ENCODE measurements at regions not wholly inside any gene's neighbourhood (a gene's known extent, or its start where the extent isn't known, plus 50 kb on each side); places are given as distances from the start of the nearest gene placed in this dataset.

GRCh38 chr16:13594823-13595222 lies 325.1 kb upstream of the ERCC4 start:
- WGBS, 2 donors = 30 to 63% methylated on average over 3 of the region's 3 CpGs
- TF ChIP-seq POLR2A (IDR thresholded peaks at IDR 0.05) (no peak), CTCF (IDR thresholded peaks at IDR 0.05) (no peak)
- H3K4me1 ChIP-seq = no peaks in the 10 kb centered on the region
- DNase-seq = no peak
- no peak overlapping the region for H3K27ac ChIP-seq
- no peaks in the 10 kb centered on the region for H3K27me3 ChIP-seq
- no peaks in the 10 kb centered on the region for H3K9me3 ChIP-seq
- intact Hi-C loops (cut with DNase I; ENCODE audit: low total_unique reads) = no loop called here
- H3K4me3 ChIP-seq = no peak overlapping the region
- no peaks in the 10 kb centered on the region for H3K36me3 ChIP-seq (ENCODE audit: low read depth, missing control alignments)

- DNase-seq = peak; percentile 80
- H3K27ac ChIP-seq = peak overlapping the region in 1 of 2 donors; percentile 53
- H3K4me3 ChIP-seq = peak overlapping the region; percentile 51 to 66
- intact Hi-C loops (cut with DNase I; ENCODE audit: low total_unique reads) = no loop called here
- WGBS, 2 donors = 64 to 76% methylated on average over 25 of the region's 25 CpGs
- H3K36me3 ChIP-seq (ENCODE audit: low read depth, missing control alignments) = no peaks in the 10 kb centered on the region
- no peaks in the 10 kb centered on the region for H3K4me1 ChIP-seq
- H3K27me3 ChIP-seq = no peaks in the 10 kb centered on the region
- no peak for TF ChIP-seq CTCF (IDR thresholded peaks at IDR 0.05)
- TF ChIP-seq POLR2A (IDR thresholded peaks at IDR 0.05) = no peak
- H3K9me3 ChIP-seq = no peaks in the 10 kb centered on the region
Observed at GRCh38 chr16:13606804-13607203, 313.1 kb upstream of the ERCC4 start.

DNA sequence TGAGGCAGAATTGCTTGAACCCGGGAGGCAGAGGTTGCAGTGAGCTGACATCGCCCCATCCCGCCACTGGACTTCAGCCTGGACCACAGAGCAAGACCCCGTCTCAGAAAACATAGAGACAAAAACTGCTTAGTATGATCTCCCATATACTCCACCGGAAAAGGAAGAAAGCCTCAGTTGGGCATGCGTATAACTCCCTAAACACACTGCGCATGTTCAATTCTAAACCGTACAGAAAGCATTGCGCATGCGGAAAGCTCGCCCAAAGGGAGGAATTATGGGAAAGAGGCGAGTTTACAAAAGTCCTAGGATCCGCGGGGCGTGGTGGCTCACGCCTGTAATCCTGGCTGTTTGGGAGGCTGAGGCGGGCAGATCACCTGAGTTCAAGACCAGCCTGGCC lies 312.7 kb upstream of the ERCC4 start:
- 59 to 85% methylated on average over 17 of the region's 17 CpGs for WGBS, 2 donors
- no peak overlapping the region for H3K27ac ChIP-seq
- peak overlapping the region; percentile 51 to 66 for H3K4me3 ChIP-seq
- no peaks in the 10 kb centered on the region for H3K27me3 ChIP-seq
- no peaks in the 10 kb centered on the region for H3K36me3 ChIP-seq (ENCODE audit: low read depth, missing control alignments)
- intact Hi-C loops (cut with DNase I; ENCODE audit: low total_unique reads) = no loop called here
- H3K4me1 ChIP-seq = no peaks in the 10 kb centered on the region
- no peaks in the 10 kb centered on the region for H3K9me3 ChIP-seq
- peak; percentile 69 for DNase-seq
- TF ChIP-seq CTCF (IDR thresholded peaks at IDR 0.05) (no peak), POLR2A (IDR thresholded peaks at IDR 0.05) (no peak)

- Histone ChIP-seq H3K4me1 (no peaks in the 10 kb centered on the region), H3K27ac (no peak overlapping the region), H3K27me3 (no peaks in the 10 kb centered on the region), H3K4me3 (no peak overlapping the region), H3K9me3 (no peaks in the 10 kb centered on the region), H3K36me3 (ENCODE audit: low read depth, missing control alignments) (no peaks in the 10 kb centered on the region)
- no peak for TF ChIP-seq POLR2A (IDR thresholded peaks at IDR 0.05)
- intact Hi-C loops (cut with DNase I; ENCODE audit: low total_unique reads) = no loop called here
- 61 to 65% methylated on average over 7 of the region's 7 CpGs for WGBS, 2 donors
- no peak for DNase-seq
Observed at GRCh38 chr16:13611596-13611995, 308.4 kb upstream of the ERCC4 start.

- H3K36me3 ChIP-seq (ENCODE audit: low read depth, missing control alignments) = no peaks in the 10 kb centered on the region
- no peak for DNase-seq
- H3K27me3 ChIP-seq = no peaks in the 10 kb centered on the region
- 85 to 87% methylated on average over 4 of the region's 4 CpGs for WGBS, 2 donors
- no peaks in the 10 kb centered on the region for H3K4me1 ChIP-seq
- H3K9me3 ChIP-seq = no peaks in the 10 kb centered on the region
- intact Hi-C loops (cut with DNase I; ENCODE audit: low total_unique reads) = no loop called here
- H3K4me3 ChIP-seq = no peak overlapping the region
- TF ChIP-seq CTCF (IDR thresholded peaks at IDR 0.05) = no peak
- no peak for TF ChIP-seq POLR2A (IDR thresholded peaks at IDR 0.05)
- H3K27ac ChIP-seq = no peak overlapping the region
Observed at GRCh38 chr16:13612623-13613022, 307.3 kb upstream of the ERCC4 start.
